GM18909 (cell line): ENCODE measurements at regions not wholly inside any gene's neighbourhood (a gene's known extent, or its start where the extent isn't known, plus 50 kb on each side); places are given as distances from the start of the nearest gene placed in this dataset.
A peak's percentile ranks its signal among the peaks of the same experiment; 100 is the strongest.

Source experiments
- ATAC-seq: cut with Tn5 transposase; IDR thresholded peaks from one replicate; pipeline ENCODE4 v1.9.1; 2021; ENCODE audit warnings: mild to moderate bottlenecking; ENCODE audit not compliant: unreplicated experiment, poor library complexity

DNA sequence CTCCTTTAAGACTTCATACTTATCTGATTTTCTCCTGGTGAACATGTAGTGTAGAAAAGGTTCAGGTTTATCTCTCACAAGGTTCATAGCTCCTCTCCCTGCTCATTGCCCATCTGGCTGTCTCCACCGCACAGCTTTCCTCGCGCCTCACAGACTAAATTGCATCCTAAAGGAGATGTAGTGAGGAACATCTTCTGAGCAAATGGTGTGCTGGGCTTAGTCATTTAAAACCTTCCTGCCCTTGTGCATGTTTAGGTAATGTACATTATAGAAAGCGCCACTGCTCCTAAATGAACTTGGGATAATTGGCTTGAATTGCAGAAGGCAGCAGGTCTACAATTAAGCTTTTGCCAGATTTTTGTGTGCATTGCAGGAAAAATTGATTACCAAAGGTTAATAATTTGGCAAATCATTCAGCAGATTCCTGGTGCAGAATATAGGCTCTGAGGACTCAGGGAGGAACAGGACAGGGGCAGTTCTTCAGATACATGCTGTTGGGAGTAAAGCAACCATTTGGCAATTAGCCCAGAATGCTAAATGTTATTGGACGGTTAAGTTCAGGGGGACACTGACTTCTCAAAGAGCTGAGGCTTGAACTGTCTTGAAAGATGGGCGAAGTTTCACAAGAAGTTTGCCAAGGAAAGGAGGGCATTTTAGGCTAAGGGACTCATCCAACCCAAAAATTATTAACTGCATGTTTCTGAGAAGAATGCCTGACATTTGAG lies 108.4 kb upstream of the CLDN10 start:
- ATAC-seq, result no peak

DNA sequence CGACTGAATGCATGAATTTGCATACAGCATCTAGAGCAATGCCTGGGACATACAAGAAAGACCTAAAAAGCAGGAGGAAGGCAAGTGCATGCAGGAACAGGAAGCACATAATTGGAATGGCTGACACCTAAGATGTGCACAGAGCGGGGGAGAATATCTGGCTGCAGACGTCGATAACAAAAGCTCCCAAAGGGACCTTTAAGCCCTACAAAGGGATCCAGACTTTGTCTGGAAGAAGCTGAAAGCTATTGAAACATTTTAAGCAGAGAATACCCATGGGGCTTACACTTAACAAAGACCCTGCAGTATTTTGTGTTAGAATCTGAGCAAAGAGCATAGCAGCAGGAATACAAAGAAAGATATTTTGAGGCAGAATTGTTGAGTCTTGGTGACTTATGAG lies 107.4 kb upstream of the CLDN10 start:
- ATAC-seq, result no peak

DNA sequence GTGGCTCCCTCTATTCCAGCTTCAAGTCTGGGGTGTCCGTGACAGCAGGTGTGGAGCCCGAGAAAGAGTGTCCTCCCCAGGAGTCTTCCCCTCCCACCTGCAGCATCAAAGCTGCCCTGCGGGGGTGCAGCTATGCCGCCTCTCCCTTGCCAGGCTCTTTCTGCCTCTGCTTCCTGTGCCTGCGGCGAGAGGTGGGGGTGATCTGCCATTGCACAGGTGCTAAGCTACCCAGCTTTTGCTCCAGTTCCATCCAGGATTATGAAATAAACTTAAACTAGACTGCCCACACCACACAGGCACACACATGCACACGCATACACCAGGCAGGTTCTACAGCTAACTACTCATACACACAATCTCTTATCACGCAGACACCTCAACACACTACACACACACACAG lies 104.7 kb upstream of the CLDN10 start:
- no peak for ATAC-seq

DNA sequence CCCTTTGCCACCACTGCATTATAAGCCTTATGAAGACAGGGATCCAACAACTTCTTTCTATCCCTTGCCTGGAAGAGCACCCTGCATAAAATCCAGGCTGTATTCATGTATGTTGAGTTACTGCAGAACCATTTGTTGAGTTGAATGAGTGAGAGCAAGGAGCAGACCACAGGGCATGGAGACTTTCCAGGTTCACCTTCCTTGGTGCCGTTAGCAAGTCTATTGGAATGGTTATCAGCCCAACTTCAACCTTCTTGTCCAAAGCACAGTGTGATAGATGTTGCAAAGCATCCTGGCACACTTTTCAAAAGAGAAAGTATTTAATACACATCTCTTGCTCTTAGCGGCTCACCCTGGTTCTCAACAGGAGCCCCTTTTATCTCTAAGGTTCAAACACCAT lies 100.9 kb upstream of the CLDN10 start:
- ATAC-seq, result no peak

DNA sequence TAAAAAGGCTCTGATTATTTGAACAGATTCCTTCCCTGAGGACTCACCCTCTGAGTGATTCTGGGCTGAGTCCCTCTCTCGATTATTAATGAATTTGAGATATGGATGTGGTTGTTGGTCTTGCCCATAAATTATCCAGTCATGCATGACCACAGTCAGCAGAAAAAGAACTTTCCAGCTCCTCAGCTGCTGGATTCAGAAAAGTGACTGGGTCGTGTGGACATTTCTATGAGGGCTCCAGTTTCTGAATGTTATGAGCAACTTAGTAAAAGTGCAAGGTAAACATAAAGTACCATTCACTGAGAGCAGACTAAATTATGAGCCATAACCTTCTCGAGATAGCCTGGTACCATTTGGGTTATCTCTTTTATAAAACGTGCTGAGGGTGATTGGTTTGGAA lies 100.1 kb upstream of the CLDN10 start:
- ATAC-seq, result no peak

DNA sequence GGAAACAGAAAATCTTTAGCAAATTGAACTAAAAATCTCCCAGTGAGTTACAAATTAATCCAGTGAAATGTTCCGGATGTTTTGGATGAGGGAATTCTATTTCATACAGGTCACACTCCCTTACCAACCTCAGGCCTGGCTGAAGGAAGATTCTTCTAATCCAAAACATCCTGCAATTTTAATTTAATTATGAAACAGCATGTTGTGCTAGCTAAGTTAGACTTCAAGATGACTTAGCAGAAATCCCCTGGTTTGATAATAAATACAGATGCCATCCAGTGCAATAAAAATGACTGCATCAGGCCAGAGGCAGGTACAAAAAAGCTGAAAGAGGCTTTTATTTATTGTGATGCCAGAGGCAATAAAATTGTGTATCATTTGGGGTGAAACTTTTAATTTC lies 96.7 kb upstream of the CLDN10 start:
- no peak for ATAC-seq

DNA sequence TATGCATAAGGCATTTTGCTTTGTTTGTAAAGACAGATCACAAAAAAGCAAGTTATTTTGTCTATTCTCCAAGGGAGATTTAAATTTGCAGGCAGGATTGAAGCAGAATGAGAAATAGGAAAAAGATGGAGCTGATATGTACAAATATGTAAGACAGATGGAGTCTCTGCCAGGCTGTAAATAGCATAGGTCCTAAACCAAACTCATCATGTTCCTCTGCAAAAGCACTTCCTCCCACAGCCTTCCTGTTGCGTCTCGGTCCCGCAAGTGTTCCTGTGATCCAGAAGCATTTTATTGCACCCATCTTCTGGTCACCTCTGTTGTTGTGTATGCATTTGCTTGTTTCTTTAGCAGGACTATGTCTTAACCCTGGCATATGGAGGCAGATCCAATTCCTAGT lies 95.7 kb upstream of the CLDN10 start:
- peak; percentile 14 for ATAC-seq

DNA sequence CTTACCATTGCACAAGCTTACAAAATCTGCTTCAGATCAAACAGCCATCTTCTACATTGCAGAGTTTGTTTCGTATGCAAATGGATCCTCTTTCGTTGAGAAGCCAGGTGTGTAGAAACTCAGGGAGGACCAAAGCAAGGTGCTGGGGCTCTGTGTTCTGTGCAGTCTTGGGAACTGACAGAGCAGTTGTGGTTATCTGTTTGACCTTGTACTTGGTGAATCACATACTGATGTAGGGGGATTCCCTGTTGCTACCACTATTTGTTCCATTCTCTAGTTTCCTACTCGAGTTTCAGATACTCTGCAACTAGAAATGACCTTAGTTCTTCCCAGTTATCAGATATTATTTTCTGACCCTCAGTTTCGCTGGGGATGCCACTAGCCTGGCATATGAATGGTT lies 95.2 kb upstream of the CLDN10 start:
- ATAC-seq, result peak; percentile 100

DNA sequence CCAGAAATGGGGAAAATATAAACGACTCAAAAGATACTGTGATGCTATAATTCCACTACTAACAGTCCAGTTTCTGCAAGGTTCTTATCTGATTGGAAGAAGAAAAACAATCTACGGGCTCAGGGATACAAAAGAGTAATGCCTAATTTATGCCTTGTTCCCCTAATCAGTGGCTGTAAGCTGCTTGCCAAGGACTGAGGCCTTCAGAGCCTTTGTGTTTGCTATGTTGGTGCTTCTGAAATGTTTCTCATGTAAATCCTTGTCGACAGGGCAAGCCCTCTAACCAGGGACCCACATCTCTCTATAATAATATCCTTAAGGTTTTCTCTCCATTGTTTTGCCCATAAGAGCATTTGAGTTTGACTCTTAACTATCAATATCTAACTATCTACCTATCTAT lies 89.7 kb upstream of the CLDN10 start:
- no peak for ATAC-seq

DNA sequence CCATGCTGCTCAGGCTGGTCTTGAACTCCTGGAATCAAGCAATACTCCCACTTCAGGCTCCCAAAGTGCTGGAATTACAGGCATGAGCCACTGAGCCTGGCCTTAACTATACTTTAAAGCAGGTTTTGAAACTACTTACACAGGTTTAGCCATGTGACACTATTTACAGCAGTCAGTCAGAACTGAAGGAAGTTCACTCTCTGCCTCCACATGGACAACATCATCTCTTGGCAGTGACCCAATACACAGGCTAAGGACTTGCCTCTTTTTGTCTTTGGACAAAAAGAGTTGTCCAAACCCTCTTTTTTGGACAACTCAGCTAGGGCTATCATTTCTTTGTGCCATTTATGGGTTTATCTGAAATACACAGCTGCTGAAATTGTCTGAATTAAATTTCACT lies 89.0 kb upstream of the CLDN10 start:
- no peak for ATAC-seq

DNA sequence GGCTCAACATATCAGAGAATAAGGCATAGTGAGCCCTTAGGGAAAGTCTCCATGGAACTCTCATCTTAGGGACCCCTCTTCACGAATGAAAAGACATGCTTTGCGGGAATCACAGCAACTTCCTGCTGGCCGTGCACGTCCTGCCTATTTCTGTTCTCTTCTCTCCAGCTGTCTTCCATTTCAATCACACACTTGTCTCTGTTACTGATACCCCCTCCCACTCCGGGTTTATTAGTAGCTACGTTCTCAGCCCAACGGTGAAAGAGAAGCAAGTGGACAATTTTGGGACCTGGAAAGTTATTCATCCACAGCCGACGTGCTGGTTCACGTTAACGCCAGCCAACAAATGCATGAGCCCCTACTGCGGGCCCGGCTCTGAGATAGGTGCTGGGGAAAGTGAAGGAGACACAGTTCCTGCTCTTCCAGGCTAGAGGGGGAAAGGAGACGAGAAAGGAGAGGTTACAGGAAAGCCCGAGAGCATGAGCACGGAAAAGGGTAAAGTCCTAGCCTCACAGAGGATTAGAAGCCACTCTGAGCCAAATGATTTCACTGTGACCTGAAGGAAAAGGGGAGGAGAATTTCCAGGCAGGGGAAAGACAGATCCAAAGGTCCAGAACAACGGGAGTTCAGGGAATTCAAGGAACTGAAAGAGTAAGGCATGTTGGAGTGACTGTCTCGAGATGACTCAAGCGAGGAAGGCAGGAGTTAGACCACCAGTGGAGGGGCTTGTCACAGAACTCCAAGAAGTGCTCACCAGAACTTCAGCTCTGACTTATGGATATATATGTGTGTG lies 81.8 kb upstream of the CLDN10 start:
- no peak for ATAC-seq

DNA sequence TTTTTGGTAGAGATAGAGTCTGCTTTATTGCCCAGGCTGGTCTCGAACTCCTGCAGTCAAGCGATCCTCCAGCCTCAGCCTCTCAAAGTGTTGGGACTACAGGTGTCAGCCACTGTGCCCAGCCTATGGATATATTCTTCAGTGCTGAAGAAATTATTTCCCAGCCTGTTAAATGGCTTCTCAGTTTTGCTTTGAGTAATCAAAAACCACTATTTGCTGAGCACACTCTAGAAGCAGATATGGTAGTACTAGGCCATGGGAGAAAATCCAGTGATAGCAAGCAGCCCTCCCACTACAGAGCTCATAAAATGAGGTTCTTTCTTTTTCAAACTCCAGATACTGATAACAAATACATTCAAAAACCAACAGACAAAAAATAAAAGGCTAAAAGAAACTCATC lies 80.6 kb upstream of the CLDN10 start:
- no peak for ATAC-seq

DNA sequence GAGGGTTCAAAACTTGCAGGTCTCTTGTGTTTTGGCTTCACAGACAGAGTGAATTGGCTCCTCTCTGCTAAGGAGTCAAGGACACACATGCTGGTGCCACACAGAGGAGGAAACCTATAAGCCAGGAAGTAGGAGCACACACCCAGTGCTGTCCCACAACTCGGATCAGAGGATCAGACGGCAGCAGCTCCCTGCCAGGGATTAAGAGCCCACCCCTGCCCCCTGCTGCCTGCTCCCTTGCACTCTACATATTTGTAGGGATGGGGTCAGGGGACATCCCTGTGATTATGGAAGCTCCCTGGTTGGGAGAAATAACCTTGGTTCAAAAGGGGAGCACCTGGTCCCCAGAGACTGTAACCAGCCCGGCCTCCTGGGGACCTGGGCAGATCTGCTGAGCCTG lies 77.5 kb upstream of the CLDN10 start:
- ATAC-seq, result no peak

DNA sequence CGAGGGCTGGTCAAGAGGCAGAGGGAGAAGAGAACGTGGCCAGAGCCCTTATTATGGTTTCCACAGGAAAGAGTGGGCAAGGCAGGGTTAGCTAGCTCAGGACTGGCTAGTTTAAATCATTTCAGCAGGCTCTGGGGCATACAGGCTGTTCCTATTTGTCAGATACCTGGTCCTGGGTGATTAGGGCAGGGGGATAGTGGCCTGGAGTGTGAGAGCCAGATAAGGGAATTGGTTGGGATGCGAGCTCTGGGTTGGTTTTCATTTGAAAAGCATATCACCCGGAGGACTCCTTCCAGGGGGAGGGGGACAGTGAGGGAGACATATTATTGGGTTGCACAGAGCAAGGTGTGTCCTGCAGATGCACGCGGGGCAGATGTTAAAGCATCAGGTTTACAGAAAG lies 75.3 kb upstream of the CLDN10 start:
- ATAC-seq, result no peak

DNA sequence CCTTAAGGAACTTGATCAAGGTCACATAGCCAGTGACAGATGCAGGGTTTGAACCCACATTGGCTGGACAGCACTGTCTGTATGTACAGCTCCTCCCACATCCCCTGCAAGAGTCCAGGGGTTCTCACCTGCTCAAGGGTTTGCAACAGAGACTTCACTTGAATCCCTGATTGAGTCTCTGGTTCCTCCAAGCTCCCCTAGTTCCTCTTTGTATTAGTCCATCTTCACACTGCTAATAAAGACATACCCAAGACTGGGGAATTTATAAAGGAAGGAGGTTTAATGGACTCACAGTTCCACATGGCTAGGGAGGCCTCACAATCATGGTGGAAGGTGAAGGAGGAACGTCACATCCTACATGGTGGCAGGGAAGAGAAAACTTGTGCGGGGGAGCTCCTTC lies 72.8 kb upstream of the CLDN10 start:
- peak; percentile 27 for ATAC-seq

DNA sequence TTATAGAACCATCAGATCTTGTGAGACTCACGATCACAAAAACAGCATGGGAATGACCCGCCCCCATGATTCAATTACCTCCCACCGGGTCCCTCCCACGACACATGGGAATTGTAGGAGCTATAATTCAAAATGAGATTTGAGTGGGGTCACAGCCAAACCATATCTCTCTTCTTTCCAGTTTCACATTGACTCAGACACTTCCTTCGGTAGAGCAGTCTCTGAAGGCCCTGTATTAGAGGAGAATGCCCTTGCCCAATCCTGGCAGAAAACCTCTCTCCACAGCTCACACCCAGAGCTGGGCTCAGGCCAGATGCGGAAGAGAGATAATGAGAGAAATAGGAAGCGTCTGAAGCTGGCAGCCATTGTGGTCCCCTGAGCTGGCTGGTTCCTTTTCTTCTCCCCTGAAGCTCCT lies 72.4 kb upstream of the CLDN10 start:
- ATAC-seq, result peak; percentile 75

DNA sequence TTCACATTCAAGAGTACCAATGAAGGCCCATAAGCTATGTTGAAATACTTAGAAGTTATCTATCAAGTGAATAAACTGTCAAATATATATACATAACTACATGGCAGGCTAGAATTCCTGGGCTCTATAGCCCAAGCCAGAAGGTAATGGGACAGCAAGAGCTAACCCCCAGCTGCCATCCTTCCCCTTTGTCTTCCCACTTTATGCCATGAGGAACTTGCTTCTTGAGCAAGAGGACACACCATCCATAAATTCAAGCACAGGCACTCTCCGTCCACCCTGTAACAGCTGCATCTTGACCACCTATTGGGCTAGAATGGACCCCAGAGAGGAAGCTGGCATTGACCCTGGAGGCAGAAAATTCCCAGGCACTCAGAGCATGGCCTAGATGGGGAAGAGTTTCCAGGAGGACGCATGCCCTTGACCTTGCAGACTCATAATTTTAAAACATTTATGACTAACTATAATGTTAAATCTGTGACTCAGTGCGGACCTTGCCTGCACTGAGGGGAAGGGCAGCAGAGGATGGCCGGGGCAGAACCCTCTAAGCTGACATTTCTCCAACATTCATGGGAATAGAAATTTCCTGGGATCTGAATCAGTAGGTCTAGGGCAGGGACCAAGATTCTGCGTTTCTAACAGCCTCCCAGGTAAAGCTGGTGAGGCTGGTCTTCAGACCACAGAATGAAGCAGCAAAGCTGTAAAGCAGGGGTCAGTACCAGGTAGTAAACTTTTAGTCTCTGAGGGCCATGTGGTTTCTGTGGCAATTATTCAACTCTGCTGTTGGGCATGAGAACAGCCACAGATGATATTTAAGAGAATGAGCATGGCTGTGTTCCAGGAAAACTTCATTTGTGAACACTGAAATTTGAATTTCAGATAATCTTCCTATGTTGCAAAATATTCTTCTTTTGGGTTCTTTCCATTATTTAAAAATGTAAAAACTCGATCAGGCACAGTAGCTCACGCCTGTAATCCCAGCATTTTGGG lies 71.4 kb upstream of the CLDN10 start:
- no peak for ATAC-seq

DNA sequence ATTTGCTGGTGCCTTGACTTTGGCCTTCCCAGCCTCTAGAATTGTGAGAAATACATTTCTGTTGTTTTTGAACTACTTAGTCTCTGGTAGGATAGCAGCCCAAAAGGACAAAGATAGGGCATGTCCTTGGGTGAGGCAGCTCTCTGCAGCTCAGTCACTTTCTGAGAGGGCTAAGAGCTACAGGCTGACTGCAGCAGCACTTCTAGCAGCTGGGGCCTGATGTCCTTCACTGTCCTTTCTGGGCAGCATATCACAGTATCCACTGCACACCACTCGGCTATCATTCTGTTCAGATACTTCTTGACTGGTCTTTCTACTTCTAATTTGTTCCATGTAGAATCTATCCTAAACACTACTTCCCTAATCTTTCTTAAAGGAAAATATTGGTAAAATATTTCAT lies 68.5 kb upstream of the CLDN10 start:
- no peak for ATAC-seq

DNA sequence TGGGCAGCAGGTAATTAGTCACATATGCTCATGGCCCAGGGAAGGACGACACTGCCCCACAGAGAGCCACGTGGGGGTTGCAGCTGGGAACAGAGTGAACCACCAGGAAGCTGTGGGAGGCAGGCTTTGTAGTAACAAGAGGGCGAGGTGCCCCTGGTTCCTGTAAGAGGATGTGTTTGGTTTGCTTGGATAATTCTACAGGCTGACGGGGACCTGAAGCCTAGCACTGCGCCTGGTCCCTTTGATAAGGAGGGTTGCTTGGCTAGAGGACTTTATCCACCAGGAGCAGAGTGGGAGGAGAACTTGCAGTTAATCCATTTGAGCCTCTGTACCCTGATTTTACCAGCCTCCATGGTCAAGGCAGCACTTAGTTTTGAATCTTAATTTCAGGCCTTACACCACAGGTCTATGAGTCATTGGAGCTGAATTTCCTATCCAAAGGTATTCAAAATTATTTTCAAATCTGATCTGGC lies 67.4 kb upstream of the CLDN10 start:
- no peak for ATAC-seq

DNA sequence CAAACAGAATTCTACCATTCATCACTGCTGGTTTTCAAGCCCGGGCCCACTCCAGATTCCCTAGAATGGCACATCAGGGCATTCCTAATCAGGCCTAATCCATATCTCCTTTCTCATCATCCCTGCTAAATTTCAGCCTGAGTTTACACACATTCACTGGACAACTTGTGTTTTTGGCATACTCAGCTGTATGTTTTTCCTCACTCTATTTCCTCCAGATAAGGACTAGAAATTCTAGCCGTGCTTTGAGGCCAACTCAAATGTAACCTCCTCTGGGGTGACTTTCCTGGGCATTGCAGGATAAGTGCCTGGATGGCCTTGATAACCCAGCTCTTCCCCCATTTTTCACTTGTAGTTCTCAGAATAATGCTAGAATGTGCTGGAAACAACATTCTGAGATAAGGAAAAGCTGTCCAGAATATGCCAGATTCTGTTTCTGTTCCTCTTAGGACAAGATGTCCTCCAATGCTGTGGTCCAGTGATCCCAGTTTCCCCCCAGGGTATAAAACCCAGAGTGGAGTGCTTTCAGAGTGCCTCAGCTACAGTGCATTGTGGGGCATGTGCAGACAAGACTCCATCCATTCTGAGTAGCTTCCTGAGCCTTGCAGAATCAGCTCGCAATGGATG lies 66.9 kb upstream of the CLDN10 start:
- ATAC-seq, result no peak
